ENCODE measurements at regions not wholly inside any gene's neighbourhood (a gene's known extent, or its start where the extent isn't known, plus 50 kb on each side); places are given as distances from the start of the nearest gene placed in this dataset.

GRCh38 chr1:88296227-88296626 is 387.8 kb upstream of the PKN2 start:
- TF ChIP-seq POLR2A (IDR thresholded peaks at IDR 0.05) (no peak), POLR2AphosphoS5 (IDR thresholded peaks at IDR 0.05) (no peak)
